22Rv1 (cell line): ENCODE measurements at regions not wholly inside any gene's neighbourhood (a gene's known extent, or its start where the extent isn't known, plus 50 kb on each side); places are given as distances from the start of the nearest gene placed in this dataset.

Experiments used
- ZFX ChIP-seq: fragments of 450-650 bp; IDR thresholded peaks from 2 replicates; pipeline ENCODE4 v1.6.1; 2017; ENCODE audit warnings: antibody characterized with exemption, borderline replicate concordance
- TF ChIP-seq, protein P1 (sequence below): fragments of 450-650 bp; IDR thresholded peaks from 2 replicates; pipeline ENCODE4 v1.5.1; 2017; ENCODE audit warnings: mild to moderate bottlenecking

DNA sequence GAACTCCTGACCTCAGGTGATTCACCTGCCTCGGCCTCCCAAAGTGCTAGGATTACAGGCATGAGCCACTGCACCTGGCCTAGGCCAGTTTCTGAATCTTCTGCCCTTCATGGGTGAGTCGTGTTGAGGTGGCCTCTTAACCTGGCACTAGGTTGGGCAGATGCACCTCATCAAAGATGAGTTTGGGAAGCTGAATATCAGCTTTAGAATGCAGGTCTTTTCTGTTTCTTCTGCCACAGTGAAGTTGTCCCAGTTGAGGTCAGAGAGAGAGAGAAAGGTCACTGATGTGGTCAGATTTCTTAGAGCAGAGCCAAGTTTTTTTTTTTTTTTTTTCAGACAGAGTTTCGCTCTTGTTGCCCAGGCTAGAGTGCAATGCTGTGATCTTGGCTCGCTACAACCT, 111.3 kb upstream of the WSCD1 start:
- TF ChIP-seq, protein P1, sequence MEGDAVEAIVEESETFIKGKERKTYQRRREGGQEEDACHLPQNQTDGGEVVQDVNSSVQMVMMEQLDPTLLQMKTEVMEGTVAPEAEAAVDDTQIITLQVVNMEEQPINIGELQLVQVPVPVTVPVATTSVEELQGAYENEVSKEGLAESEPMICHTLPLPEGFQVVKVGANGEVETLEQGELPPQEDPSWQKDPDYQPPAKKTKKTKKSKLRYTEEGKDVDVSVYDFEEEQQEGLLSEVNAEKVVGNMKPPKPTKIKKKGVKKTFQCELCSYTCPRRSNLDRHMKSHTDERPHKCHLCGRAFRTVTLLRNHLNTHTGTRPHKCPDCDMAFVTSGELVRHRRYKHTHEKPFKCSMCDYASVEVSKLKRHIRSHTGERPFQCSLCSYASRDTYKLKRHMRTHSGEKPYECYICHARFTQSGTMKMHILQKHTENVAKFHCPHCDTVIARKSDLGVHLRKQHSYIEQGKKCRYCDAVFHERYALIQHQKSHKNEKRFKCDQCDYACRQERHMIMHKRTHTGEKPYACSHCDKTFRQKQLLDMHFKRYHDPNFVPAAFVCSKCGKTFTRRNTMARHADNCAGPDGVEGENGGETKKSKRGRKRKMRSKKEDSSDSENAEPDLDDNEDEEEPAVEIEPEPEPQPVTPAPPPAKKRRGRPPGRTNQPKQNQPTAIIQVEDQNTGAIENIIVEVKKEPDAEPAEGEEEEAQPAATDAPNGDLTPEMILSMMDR: no peak
- no peak for TF ChIP-seq ZFX
